ENCODE measurements at regions not wholly inside any gene's neighbourhood (a gene's known extent, or its start where the extent isn't known, plus 50 kb on each side); places are given as distances from the start of the nearest gene placed in this dataset.
A peak's percentile ranks its signal among the peaks of the same experiment; 100 is the strongest.

- ChIA-PET POLR2A (no interaction called here), CTCF (interaction anchor here (1.4 to 2.1 kb wide), 4 partner anchors 21 to 327 kb away, joined by 3 to 7 read pairs (median 4); partner anchors contain the start of gene SOX21)
- peak; percentile 12 for ATAC-seq
Measured at GRCh38 chr13:94947392-94947791, 235.0 kb upstream of the SOX21 start.

GRCh38 chr13:94946039-94946438 is 233.7 kb upstream of the SOX21 start:
- peaks cover 15% of the 10 kb centered on the region for H3K9me3 Mint-ChIP-seq
- H3K4me3 Mint-ChIP-seq, result no peak overlapping the region
- peaks cover 7% of the 10 kb centered on the region for H3K36me3 Mint-ChIP-seq
- H3K27me3 Mint-ChIP-seq (ENCODE audit: low read depth), result peaks cover 3% of the 10 kb centered on the region
- no peak overlapping the region for H3K27ac Mint-ChIP-seq
- DNase-seq (ENCODE audit: low spot score) (no peak), ATAC-seq (no peak)
- TF ChIP-seq ATF3 (CRISPR knock-in tag; conservative IDR thresholded peaks at IDR 0.05), result no peak
- TF ChIP-seq ZNF121 (CRISPR knock-in tag; IDR thresholded peaks at IDR 0.05), result peak; percentile 80
- TF ChIP-seq ARID4B (CRISPR knock-in tag; IDR thresholded peaks at IDR 0.05; ENCODE audit: borderline replicate concordance), result no peak
- POLR2A ChIA-PET, result no interaction called here
- peaks cover 31% of the 10 kb centered on the region for H3K4me1 Mint-ChIP-seq
- CTCF ChIA-PET, result interaction anchor here (0.5 kb wide), 1 partner anchor 285 kb away, joined by 3 read pairs; no protein-coding TSS in a partner anchor

More at GRCh38 chr13:94947392-94947791, 235.0 kb upstream of the SOX21 start:
- peaks cover 31% of the 10 kb centered on the region for H3K4me1 Mint-ChIP-seq
- H3K36me3 Mint-ChIP-seq, result peaks cover 6% of the 10 kb centered on the region; the same call in 1 of the 2 replicates
- no peak for DNase-seq (ENCODE audit: low spot score)
- no peak overlapping the region for H3K27ac Mint-ChIP-seq
- H3K9me3 Mint-ChIP-seq, result peaks cover 6% of the 10 kb centered on the region
- no peak for TF ChIP-seq ATF6 (CRISPR knock-in tag; IDR thresholded peaks at IDR 0.05)
- no peak for TF ChIP-seq CBFB (CRISPR knock-in tag; IDR thresholded peaks at IDR 0.05; ENCODE audit: low read depth)
- no peak for TF ChIP-seq TP53 (CRISPR knock-in tag; IDR thresholded peaks at IDR 0.05)
- no peak for TF ChIP-seq JUN (CRISPR knock-in tag; IDR thresholded peaks at IDR 0.05)
- TF ChIP-seq RORB (CRISPR knock-in tag; IDR thresholded peaks at IDR 0.05), result no peak
- no peak for TF ChIP-seq SMAD4 (CRISPR knock-in tag; IDR thresholded peaks at IDR 0.05)
- no peak for TF ChIP-seq ZNF232 (CRISPR knock-in tag; IDR thresholded peaks at IDR 0.05)
- TF ChIP-seq NFYB (CRISPR knock-in tag; conservative IDR thresholded peaks at IDR 0.05; ENCODE audit: low read depth), result no peak
- TF ChIP-seq NFATC4 (CRISPR knock-in tag; IDR thresholded peaks at IDR 0.05), result no peak
- no peak for TF ChIP-seq NFE2L1 (CRISPR knock-in tag; IDR thresholded peaks at IDR 0.05)
- peaks cover 3% of the 10 kb centered on the region for H3K27me3 Mint-ChIP-seq (ENCODE audit: low read depth)
- no peak overlapping the region for H3K4me3 Mint-ChIP-seq

GRCh38 chr13:94938124-94938523 is 225.8 kb upstream of the SOX21 start:
- ChIA-PET POLR2A (no interaction called here), CTCF (no interaction called here)
- Mint-ChIP-seq H3K4me1 (no peaks in the 10 kb centered on the region), H3K36me3 (peaks cover 16% of the 10 kb centered on the region), H3K27ac (no peak overlapping the region), H3K4me3 (no peak overlapping the region), H3K9me3 (peaks cover 33% of the 10 kb centered on the region), H3K27me3 (ENCODE audit: low read depth) (no peaks in the 10 kb centered on the region; the same call in 1 of the 2 replicates)
- no peak for DNase-seq (ENCODE audit: low spot score)
- TF ChIP-seq ZMAT4 (CRISPR knock-in tag; IDR thresholded peaks at IDR 0.05), result no peak
- TF ChIP-seq FOXP4 (CRISPR knock-in tag; IDR thresholded peaks at IDR 0.05), result no peak
- TF ChIP-seq ZNF396 (CRISPR knock-in tag; IDR thresholded peaks at IDR 0.05; ENCODE audit: borderline replicate concordance), result no peak
- no peak for TF ChIP-seq E2F5 (CRISPR knock-in tag; IDR thresholded peaks at IDR 0.05)
- no peak for TF ChIP-seq SOX15 (CRISPR knock-in tag; IDR thresholded peaks at IDR 0.05)
- TF ChIP-seq NFE2L1 (CRISPR knock-in tag; IDR thresholded peaks at IDR 0.05), result no peak
- TF ChIP-seq ZBTB21 (CRISPR knock-in tag; IDR thresholded peaks at IDR 0.05; ENCODE audit: borderline replicate concordance), result no peak
- no peak for TF ChIP-seq GABPB1 (CRISPR knock-in tag; IDR thresholded peaks at IDR 0.05)
- no peak for TF ChIP-seq IRF1 (CRISPR knock-in tag; IDR thresholded peaks at IDR 0.05)
- TF ChIP-seq SMAD3 (CRISPR knock-in tag; IDR thresholded peaks at IDR 0.05; ENCODE audit: borderline replicate concordance), result no peak
- ATAC-seq, result no peak
